SK-MEL-5 (cell line): ENCODE measurements at regions not wholly inside any gene's neighbourhood (a gene's known extent, or its start where the extent isn't known, plus 50 kb on each side); places are given as distances from the start of the nearest gene placed in this dataset.
"Not testable (repeated sequence)": the region's sequence is repeated elsewhere in the genome, so short reads cannot be mapped to it uniquely, and the experiment has no call there.

Experiments used
- DNase-seq: peaks from one replicate; pipeline ENCODE4 v3.0.0-alpha.2; 2016; ENCODE audit warnings: low read depth, low spot score
- in situ Hi-C: cut with HindIII; loops from 2 replicates; pipeline ENCODE4 v1.10.0; 2016; ENCODE audit warnings: low sequenced_read_pairs, high pct_unique_total_duplicates, low pct_unique_long_range_greater_than_20kb

DNA sequence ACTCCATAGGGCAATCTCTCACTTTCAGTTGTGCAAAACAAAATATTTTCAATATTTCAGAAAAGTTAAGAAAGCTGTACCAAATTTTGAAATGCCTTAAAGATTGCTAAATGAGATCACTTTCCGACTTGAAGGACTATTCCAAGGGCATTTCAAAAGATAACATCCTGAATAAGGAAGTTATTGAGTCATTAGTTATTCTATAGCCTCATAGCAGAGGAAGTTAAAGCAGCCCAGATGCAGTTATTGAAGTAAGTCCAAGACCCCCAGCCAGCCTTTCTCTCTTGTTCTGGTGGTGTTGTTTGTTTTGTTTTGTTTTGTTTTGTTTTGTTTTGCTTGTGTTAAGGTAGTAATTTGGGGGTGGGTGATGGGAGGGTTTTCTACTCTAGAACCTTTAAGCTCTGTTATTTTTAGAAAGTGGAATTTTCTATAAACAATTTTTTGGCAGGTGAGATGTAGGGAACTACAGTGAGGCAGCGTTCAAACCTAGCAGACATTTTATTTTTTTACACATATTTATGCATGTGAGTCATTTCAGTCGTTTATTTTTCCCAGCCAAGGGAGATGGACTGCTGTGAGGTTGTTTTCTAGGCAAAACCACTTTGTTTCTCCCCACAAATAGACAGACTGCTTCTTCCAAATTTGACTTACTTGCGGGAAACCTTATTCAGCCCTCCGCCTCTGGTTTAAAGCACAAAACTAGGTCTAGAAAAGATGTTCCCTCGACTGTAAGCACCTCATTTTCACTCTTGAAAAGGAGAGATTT is 216.3 kb upstream of the ARPP21 start:
- in situ Hi-C loops = no loop called here
- no peak for DNase-seq

DNA sequence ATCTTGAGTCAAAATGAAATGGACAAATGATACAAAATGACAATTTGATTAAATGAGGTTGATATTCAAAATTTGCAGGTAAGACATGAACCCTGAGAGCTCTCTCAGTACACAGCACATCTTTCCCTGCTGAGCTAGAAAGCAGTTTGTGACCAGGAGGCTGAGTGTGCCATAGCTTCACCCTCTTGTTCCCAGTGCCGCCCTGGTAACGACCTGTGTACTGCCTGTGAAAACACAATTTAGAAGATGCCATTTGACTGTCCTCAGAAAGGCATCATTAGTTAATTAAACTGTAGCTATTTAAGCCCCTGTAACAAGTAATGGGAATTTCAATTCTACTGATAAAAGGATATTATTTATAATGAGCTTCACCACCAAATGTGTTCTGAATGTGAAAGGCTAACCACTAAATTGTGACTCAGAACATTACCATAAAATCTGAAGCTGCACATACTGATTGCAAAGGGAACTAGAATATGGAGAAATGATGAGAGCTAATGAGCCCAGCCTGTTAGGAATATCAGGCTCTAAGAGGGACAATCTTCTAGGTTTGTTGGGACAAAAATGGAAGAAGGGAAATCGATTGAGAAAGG is 212.9 kb upstream of the ARPP21 start:
- no peak for DNase-seq
- in situ Hi-C loops = no loop called here

DNA sequence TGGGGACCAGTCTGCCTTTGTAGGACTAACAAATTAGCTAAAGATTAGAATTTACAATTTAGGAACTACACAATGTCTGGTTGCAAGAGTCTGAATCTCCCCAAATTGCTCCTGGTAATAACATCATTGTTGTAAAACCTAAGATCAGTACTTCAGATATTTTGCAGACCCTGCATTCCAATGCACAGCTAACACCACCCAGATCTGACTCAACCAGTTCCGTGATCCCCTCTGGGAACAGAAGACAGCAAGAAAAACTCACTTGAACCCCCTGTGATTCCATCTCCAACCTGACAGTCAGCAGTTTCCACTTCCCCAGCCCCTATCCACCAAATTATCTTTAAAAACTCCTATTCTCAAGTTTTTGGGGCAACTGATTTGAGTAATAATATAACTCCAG is 201.9 kb upstream of the ARPP21 start:
- in situ Hi-C loops = no loop called here
- no peak for DNase-seq

DNA sequence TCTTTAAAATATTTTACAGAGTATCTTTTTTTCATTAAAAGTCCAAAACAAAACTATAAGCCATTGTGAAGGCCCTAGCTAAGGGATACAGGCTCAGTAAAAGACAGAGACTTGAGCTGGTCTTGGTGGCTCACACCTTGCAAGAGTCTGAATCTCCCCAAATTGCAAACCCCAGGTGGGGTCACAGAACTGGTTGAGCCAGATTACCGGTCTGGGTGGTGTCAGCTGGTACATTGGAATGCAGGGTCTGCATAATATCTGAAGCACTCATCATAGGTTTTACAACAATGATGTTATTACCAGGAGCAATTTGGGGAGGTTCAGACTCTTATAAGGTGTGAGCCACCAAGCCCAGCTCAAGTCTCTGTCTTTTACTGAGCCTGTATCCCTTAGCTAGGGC is 201.2 kb upstream of the ARPP21 start:
- in situ Hi-C loops = no loop called here
- DNase-seq = no peak

DNA sequence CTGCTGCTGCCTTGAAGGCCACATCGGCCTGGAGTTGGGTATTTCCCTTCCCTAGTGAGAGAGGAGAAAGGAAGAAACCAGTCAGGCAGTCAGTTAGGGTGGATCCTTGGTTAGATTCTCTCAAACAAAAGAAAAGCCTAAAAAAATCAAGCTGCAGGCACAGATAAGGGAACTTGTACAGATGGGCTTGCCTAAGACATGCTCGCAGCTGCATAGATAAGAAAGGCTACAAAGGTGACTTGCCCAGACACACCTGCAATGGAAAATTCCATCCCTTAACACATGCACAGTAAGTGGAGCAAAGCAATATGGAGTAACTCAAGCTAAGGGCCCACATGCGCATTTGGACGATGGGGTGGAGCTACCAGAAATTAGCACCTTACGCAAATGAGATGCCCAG is 199.7 kb upstream of the ARPP21 start:
- DNase-seq = no peak
- in situ Hi-C loops = no loop called here

DNA sequence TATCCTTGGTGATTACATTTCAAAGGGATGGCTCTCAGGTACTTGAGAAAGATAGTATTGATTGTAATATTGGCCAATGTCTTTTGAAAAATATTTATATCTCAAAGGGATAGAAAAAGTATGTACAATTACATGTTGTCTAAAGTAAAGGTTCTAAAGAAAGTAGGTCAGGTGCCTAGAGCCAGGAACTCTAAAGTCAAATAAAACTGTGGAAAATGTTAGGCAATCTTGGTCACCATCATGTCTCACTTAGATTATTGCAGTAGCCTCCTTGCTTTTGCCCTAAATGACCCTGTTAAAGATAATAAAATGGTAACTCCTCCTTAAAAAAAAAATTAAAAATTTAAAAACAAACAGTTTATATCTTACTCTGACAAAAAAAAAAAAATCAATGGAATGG is 198.5 kb upstream of the ARPP21 start:
- no peak for DNase-seq
- in situ Hi-C loops = no loop called here

DNA sequence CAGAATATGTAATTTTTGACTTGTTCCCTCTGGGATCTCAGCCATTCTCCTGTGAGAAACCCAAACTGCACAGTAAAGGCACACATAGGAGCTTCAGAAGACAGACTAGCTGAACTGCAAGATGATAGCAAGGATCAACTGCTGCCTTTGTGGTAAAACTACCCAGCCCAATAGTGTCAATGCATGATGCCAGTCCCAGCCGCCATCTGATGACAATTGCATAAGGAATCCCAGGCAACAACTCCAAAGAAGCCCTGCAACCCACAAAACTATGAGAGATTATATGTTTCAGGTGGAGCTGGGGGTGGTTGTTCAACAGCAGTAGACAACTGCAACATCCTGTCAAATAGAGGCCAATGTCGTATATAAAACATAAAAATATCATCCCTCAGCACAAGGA is 192.4 kb upstream of the ARPP21 start:
- in situ Hi-C loops = no loop called here
- DNase-seq = no peak

DNA sequence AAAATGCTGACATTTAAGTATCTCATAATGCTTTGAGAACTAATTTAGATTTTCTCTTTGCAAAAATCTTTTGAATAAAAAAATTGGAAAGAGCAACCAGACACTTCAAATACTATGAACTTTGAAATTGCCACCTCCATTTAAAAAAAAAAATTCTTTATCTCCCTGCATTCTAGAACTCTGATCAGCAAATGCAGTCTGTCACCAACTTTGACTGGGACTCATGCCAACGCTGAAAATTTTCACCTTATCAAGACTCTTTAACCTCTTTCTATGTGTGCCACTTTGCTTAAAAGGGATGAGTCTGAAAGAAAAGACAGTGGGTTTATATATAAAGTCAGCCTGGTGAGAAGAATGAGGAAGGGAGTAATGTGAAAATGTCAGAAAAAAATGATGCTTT is 191.2 kb upstream of the ARPP21 start:
- in situ Hi-C loops = no loop called here
- no peak for DNase-seq

DNA sequence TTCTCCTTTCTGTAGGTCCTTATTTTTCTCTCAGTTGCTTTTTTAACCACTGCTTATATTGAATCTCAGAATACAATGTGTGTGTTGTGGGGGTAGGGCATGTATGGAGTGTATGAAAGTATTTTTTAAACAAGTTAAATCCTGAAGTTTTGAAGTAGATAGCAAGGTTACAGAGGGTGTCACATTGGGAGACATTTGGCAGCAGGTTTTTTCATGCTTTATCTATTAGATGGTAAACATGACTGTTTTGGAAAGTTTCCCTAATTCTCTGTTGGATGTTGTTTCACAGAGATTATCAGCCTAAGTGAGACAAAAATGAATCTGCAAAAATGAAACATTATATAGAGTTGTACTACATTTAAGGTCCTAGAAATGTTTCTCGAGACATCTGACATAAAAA is 190.6 kb upstream of the ARPP21 start:
- in situ Hi-C loops = no loop called here
- no peak for DNase-seq

DNA sequence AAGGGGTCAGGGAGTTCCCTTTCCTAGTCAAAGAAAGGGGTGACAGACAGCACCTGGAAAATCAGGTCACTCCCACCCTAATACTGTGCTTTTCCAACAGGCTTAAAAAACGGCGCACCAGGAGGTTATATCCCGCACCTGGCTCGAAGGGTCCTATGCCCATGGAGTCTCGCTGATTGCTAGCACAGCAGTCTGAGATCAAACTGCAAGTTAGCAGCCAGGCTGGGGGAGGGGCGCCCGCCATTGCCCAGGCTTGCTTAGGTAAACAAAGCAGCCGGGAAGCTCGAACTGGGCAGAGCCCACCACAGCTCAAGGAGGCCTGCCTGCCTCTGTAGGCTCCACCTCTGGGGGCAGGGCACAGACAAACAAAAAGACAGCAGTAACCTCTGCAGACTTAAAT is 184.5 kb upstream of the ARPP21 start:
- in situ Hi-C loops = not testable (repeated sequence)

DNA sequence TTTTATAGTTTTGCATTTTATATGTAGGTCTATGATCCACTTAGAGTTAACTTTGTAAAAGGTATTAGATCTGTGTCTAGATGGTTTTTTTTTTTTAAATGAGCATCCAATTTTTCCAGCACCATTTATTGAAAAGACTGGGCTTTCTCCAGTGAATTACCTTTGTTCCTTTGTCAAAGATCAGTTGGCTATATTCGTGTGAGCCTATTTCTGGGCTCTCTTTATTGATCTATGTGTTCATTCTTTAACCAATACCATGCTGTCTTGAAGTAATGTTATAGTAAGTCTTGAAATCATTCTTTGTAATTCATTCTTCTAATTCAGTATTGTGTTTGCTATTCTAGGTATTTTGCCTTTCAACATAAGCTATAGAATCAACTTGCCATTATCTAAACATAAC is 165.4 kb upstream of the ARPP21 start:
- in situ Hi-C loops = no loop called here
- no peak for DNase-seq

More for the DNA sequence above, 184.5 kb upstream of the ARPP21 start:
- DNase-seq = not testable (repeated sequence)

DNA sequence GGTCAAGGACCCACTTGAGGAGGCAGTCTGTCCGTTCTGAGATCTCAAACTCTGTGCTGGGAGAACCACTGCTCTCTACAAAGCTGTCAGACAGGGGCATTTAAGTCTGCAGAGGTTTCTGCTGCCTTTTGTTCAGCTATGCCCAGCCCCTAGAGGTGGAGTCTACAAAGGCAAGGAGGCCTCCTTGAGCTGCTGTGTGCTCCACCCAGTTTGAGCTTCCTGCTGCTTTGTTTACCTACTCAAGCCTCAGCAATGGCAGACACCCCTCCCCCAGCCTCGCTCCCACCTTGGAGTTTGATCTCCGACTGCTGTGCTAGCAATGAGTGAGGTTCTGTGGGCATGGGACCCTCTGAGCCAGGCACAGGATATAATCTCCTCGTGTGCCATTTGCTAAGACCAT is 156.8 kb upstream of the ARPP21 start:
- DNase-seq, in situ Hi-C loops: not testable (repeated sequence)

DNA sequence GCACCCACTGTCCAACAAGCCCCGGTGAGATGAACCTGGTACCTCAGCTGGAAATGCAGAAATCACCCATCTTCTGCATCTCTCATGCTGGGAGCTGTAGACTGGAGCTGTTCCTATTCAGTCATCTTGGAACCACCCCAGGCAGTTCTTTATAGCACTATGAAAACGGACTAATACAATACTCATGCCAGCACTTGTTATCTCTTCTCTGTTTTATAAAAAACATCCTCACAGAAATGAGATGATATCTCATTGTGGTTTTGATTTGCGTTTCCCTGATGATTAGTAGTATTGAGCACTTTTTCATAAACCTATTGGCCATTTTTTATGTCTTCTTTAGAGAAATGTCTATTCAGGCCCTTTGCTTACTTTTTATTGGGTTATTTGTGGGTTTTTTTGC is 156.2 kb upstream of the ARPP21 start:
- no peak for DNase-seq
- in situ Hi-C loops = no loop called here

DNA sequence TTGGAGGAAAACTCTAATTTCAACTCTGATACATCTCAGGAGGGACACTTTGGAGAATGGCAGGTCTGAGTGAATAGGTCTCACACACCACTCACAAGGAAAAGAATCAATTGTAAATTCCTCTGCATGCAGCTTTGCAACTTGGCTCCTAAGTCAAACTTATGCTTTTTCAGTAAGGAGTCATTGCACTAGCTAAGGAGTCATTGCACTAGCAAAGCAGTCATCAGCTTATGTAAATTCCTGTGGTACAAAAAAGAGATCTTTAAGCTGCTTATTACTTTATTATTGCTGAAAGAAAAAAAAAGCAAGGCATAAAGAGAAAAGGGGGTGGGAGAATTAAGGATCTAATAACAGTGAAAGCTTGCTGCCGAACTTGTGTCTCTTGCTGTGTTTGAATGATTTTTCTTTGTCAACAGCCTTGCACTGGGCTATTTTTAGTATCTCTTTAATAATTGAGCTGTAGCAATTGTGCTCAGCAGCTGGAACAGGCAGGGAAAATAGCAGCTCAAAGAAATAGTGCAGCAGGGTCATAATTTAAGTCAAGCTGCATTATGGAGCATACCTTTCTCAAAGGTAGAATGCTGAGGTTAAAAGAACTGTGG is 154.3 kb upstream of the ARPP21 start:
- DNase-seq = no peak
- in situ Hi-C loops = no loop called here

DNA sequence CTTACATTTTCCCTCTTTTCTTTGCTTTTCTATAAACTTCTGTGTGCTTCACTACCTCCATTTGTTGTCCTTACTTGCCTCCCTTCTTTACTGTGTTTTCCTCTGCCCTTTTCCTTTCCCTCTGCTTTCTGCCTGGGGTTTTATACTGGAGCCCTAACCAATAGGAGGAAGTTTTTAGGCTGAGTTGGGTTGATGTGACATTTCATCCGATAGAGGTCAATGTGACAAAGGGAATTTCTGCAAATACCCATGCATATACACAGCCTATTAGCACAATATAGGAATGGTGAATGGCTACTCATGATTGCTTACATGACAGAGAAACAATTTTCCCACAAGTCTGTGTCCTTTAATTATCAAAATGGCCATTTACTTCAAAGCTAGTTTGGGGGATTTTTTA is 153.0 kb upstream of the ARPP21 start:
- no peak for DNase-seq

DNA sequence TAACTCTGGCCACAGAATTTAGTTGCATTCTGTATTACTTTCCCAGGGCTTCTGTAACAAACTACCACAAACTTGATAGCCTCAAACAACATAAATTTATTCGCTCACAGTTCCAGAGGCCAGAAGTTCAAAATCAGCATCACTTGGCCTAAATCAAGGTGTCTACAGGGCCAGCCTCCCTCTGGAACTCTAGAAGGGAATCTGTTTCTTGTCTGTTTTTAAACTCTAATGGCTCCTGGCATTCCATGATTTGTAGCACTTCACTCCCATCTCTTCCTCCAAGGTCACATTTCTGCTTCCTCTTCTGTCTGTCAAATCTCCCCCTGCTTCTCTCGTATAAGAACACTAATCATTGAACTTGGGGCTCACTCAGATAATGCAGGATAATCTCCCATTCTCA is 151.9 kb upstream of the ARPP21 start:
- no peak for DNase-seq
- in situ Hi-C loops = no loop called here

More for the DNA sequence above, 153.0 kb upstream of the ARPP21 start:
- in situ Hi-C loops = no loop called here

DNA sequence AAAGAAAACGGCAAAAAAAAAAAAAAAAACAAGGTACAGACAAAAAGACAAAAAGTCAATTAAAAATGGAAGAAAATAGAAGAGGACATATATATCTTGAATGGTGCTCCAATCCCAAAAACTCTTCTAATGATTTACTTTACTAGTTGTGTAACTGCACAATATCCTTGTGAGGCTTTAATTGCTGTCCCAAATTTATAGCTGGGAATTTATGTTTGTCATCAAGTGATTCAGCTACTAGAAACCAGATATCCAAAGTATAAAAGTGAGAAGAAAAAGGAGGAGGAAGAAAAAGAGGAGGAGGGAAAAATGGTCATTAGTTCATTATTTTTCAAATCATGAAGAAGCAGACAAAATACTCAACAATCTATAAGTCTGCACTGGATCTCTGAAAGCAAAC is 150.8 kb upstream of the ARPP21 start:
- in situ Hi-C loops = no loop called here

DNA sequence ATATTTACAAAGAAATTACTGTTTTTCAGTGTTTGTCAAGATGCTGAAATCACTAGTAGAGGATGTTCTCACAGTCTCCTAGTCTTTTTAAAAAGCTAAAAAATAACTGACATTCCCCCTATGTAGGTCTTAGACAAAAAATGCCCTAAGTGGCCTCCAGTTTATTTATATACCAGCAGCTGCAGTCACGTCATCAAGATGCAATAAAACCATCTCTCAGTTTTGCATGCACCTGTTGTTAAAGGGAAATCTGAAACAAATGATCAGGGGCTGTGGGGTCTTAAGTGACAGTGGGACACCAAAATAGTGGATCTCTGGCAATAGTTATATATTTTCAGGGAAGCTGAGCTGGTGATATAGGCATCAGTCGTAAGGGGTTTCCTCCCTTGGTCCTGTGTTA is 146.5 kb upstream of the ARPP21 start:
- DNase-seq = no peak
- in situ Hi-C loops = no loop called here

More for the DNA sequence above, 150.8 kb upstream of the ARPP21 start:
- no peak for DNase-seq
